Stimulated activated CD8-positive, alpha-beta memory T cell treated with anti-CD3 and anti-CD28 coated beads, Interleukin-12 subunit alpha, Interleukin-12 subunit beta, amount 100 ng/mL, for 4 hours (primary cell): ENCODE measurements at regions not wholly inside any gene's neighbourhood (a gene's known extent, or its start where the extent isn't known, plus 50 kb on each side); places are given as distances from the start of the nearest gene placed in this dataset.

Experiments
- DNase-seq: peaks from one replicate; pipeline ENCODE4 v3.0.0-alpha.2; 2020; ENCODE audit warnings: low read depth

GRCh38 chr11:127130321-127130720, 129.8 kb upstream of the KIRREL3 start:
- DNase-seq: no peak

- DNase-seq: no peak
Observed at GRCh38 chr11:127126986-127127385, 126.4 kb upstream of the KIRREL3 start.

- DNase-seq: no peak
Observed at GRCh38 chr11:127119356-127119755, 118.8 kb upstream of the KIRREL3 start.

- DNase-seq: no peak
Observed at GRCh38 chr11:127118811-127119210, 118.2 kb upstream of the KIRREL3 start.

DNA sequence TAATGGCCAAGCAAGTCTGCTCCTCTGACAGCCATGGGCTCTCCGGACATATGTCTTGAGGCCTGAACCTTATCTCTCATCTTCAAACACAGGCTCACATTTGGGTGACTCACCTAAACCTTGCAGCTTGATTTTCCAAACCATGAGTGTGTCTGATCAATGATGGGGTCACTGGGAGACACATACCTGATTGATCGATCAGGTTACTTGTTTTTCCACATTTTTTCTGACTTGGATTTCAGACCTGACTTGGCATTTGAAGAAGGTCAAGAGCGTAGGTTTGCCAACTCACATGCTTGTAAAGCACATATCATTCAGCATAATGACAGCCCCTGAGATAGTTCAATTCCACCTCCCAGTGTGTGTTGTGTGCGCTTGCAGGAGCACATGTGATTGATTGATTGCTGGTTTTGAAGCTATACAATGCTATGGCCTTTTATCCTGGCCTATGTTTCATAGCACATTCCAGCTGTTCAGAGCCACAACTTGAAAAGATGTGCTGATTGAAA, 116.7 kb upstream of the KIRREL3 start:
- no peak for DNase-seq

DNA sequence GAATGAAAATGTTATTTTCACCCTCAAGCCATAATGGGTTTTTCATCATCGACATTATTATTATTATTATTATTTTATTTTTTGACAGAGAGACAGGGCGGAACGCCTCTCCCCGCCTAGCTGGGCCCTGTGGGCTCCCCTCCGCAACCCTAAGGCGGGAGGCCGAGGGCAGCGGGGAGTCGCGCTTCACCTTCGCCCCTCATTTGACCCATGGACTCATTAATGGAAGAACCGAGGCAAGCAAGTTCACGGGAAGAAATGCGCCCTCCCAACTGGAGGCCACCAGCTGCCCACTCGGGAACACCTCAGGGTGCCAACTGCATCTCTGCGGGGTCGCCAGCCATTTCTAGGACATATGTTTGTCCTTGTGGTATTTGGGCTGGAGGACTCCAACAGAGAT, 115.3 kb upstream of the KIRREL3 start:
- no peak for DNase-seq

- DNase-seq: no peak
Observed at GRCh38 chr11:127114035-127114434, 113.5 kb upstream of the KIRREL3 start.

- no peak for DNase-seq
Observed at GRCh38 chr11:127110542-127110941, 110.0 kb upstream of the KIRREL3 start.

- DNase-seq: no peak
Observed at GRCh38 chr11:127109796-127110480, 109.4 kb upstream of the KIRREL3 start.

- no peak for DNase-seq
Observed at GRCh38 chr11:127108838-127109237, 108.3 kb upstream of the KIRREL3 start.

GRCh38 chr11:127106938-127107337, 106.4 kb upstream of the KIRREL3 start:
- DNase-seq: no peak

- no peak for DNase-seq
Observed at GRCh38 chr11:127105593-127106541, 105.3 kb upstream of the KIRREL3 start.

DNA sequence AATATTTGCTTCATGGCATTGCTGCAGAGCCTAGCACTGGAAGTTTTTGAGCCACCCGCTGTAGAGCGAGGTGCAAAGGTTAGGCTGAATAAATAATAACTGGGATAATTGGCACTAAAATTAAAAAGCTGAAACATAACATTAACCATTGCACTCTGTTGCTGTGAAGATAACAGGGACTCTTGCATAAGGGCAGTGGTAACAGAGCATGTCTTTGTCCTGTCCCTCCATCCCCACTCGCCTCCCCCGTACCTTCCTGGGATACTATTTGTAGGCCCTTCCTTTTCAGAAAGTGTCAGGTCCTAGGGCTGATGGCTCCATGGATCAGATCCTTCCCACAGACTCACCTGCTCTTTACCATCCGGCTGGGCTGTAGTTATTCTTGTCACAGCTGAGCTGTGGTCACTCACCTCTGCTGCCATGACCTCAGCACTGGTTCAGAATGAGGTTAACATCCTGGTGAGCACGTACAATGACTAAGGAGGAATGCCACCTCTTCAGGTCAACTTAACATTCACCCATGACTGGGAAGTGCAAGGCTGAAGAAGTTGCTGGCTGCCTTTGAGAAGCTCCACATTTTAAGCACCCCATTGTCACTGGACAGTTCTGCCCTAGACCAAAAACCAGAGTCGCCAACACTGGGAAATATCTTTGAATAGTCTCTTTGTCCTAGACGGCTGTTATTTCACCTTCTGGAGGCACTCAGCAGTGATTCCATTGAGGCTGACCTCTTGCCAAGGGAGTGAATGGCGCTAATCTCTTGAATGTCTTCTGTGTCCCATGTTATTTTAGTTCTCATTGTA, 103.2 kb upstream of the KIRREL3 start:
- DNase-seq: no peak

GRCh38 chr11:127098684-127099083, 98.1 kb upstream of the KIRREL3 start:
- no peak for DNase-seq

DNA sequence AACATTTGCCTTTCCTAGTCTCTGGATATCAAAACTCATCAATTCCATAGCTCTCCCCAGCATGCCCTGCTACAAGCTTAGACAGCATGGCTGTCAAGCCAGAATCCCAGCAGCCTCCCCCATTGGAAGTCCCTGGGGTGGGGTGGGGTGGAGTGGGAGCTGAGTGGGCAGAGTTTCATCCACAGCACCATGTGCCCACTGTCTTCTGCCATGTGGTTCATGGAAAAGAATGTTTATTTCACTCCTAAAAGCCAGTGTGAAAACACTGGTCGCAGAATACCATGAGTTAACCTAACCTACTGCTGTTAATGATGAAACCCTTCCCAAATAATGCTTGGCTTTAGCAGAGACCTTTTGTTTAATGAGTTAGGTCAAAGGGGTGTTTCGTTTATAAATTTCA, 80.2 kb upstream of the KIRREL3 start:
- no peak for DNase-seq

DNA sequence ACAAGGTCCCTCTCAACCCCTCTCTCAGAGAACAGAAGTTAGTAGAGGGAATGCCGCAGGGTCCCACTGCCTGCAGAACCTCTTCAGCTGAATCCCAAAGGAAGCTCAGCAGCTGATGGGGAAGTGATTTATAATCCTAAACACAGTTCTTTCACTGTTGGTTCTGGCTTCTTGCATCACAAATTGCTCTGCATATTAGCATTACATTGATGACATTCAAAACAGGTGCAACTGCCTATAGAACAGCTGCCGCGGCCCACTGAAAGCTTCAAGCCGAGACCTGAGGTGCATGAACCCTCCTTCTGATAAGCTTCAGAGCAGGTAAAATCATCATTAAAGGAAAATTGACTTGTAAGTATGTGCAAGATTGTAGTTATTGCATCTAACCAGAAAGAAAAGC, 75.2 kb upstream of the KIRREL3 start:
- no peak for DNase-seq

- no peak for DNase-seq
Observed at GRCh38 chr11:127074151-127074761, 73.7 kb upstream of the KIRREL3 start.

DNA sequence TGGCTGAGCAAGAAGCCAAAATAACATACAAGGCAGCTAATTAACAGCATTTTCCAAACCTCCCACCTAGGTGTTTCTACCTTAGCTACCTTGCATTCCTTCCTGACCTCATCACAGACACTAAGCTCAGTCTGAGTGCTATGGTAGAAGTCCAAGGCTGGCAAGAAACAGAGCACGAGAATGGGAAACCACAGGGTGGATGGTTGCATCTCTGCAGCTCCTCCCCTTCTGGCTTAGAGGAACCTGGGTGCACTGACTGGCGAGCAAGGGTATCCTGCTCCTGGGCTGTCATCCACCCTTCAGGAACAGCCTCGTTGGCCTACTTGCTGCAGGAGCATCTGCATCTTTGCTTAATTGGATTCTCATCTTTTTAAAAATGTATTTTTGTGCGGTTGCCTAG, 73.1 kb upstream of the KIRREL3 start:
- DNase-seq: no peak

DNA sequence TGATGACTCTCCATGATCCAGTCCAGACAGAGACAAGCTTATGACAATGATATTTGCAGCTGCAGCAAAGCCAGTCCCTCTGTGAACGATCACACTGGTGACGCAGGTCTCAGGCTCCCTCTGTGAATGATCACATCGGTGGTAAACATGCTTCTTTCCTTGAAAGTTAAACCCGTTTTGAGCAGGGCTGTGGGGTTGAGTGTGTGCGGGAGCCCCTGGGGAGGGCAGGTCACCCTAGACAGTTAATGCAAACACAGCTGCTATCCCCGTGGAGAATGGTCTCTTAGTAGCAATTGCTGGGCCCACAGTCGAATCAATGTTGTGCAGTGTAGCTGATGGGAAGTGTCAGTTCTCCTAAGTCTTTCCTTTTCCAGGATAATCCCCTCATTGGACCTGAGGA, 71.0 kb upstream of the KIRREL3 start:
- DNase-seq: no peak

DNA sequence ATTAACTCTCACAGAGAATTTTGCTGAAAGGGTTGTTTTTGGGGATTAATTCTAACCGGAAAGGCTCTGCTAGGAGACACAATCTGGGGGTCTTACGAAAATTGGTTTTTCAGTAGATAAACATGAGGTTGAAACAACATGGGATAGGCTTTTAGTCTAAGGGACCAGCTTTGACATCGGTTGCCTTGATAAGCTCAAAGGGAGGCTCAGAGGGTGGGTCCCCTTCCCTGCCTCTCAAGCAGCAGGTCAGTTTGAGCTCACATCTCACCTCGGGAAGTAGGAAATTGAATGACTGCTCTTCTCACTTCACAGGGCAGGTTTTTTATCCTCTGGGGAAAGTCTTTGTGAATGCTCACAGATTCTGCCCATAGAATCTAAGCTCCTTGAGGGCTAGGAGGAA, 70.2 kb upstream of the KIRREL3 start:
- DNase-seq: no peak

DNA sequence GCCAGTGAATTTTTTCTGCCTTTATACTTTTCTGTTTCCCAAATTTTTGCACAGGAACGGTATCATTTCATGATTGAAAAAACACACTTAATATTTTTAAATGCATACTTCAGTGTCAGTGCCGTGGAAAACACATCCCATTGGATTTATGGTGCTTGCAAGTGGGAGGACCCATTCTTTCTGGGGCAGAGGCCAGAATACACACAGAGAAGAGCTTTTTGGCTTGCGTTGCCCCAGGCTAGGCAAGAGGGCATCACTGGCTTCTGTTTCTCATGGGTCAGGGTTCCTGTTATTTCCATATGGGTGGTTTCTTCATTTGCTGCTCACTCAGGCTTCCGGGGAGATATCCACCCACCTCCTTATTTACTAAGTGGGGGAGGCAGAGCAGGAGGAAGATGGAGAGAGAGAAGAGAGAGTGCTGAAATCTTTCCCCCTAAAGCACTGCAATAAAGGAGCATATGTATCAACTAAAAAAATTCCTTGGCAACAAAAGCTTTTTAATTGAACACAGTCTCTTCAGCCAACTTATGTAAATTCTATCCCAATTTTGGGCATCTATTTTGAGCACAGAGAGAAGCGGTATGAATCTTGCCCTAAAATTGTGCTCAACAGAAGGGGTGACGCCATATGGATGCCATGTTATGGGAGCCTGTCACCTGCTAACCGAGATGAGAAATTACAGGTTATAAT, 66.0 kb upstream of the KIRREL3 start:
- no peak for DNase-seq
